Mesendoderm (in vitro differentiated cells): ENCODE measurements at regions not wholly inside any gene's neighbourhood (a gene's known extent, or its start where the extent isn't known, plus 50 kb on each side); places are given as distances from the start of the nearest gene placed in this dataset.

Source experiments
- DNase-seq: peaks from one replicate; pipeline ENCODE4 v3.0.0; 2013
- H2AK5ac ChIP-seq: 2 replicates; pipeline ENCODE4 v1.6.1; 2013; ENCODE audit warnings: low read length, inconsistent platforms
- H2BK120ac ChIP-seq: 2 replicates; pipeline ENCODE4 v1.6.1; 2013; ENCODE audit warnings: low read depth, mild to moderate bottlenecking, low read length, moderate library complexity, mixed read lengths
- H2BK15ac ChIP-seq: replicated peaks from 2 replicates; pipeline ENCODE4 v1.6.1; 2013; ENCODE audit warnings: low read depth, mild to moderate bottlenecking, moderate library complexity
- H2BK5ac ChIP-seq: 2 replicates; pipeline ENCODE4 v1.6.1; 2013; ENCODE audit warnings: low read length, inconsistent platforms
- H3K18ac ChIP-seq: 2 replicates; pipeline ENCODE4 v1.6.1; 2013; ENCODE audit warnings: mild to moderate bottlenecking, low read length, mixed read lengths
- H3K23ac ChIP-seq: one replicate; pipeline ENCODE4 v1.6.1; 2013; ENCODE audit warnings: low read length
- H3K27ac ChIP-seq: 2 replicates; pipeline ENCODE4 v1.5.1; 2013; ENCODE audit warnings: low read depth, mild to moderate bottlenecking, inconsistent platforms, low read length, moderate library complexity
- H3K27me3 ChIP-seq: 2 replicates; pipeline ENCODE4 v1.6.1; 2013; ENCODE audit warnings: low read length, control low read depth, mild to moderate bottlenecking, inconsistent platforms; ENCODE audit not compliant: insufficient read depth, poor library complexity
- H3K36me3 ChIP-seq: 2 replicates; pipeline ENCODE4 v1.6.1; 2013; ENCODE audit warnings: low read length, inconsistent platforms; ENCODE audit not compliant: control insufficient read depth, insufficient read depth
- H3K4ac ChIP-seq: one replicate; pipeline ENCODE4 v1.6.1; 2013; ENCODE audit warnings: low read depth, mild to moderate bottlenecking, low read length, moderate library complexity
- H3K4me1 ChIP-seq: 2 replicates; pipeline ENCODE4 v1.6.1; 2013; ENCODE audit warnings: low read depth, low read length, inconsistent platforms; ENCODE audit not compliant: control insufficient read depth
- H3K4me2 ChIP-seq: 2 replicates; pipeline ENCODE4 v1.6.1; 2013; ENCODE audit warnings: low read length
- H3K4me3 ChIP-seq: 2 replicates; pipeline ENCODE4 v1.5.1; 2013; ENCODE audit warnings: mild to moderate bottlenecking, low read length
- H3K56ac ChIP-seq: one replicate; pipeline ENCODE4 v1.6.1; 2013; ENCODE audit warnings: low read length
- H3K79me1 ChIP-seq: 2 replicates; pipeline ENCODE4 v1.6.1; 2013; ENCODE audit warnings: low read length, inconsistent platforms
- H3K79me2 ChIP-seq: 2 replicates; pipeline ENCODE4 v1.6.1; 2013; ENCODE audit warnings: mild to moderate bottlenecking, low read length; ENCODE audit not compliant: control insufficient read depth, insufficient read depth
- H3K9ac ChIP-seq: 2 replicates; pipeline ENCODE4 v1.6.1; 2013; ENCODE audit warnings: low read length, inconsistent platforms
- H4K5ac ChIP-seq: one replicate; pipeline ENCODE4 v1.6.1; 2013; ENCODE audit warnings: low read length
- H4K8ac ChIP-seq: one replicate; pipeline ENCODE4 v1.6.1; 2013; ENCODE audit warnings: low read depth, mild to moderate bottlenecking, control low read depth, low read length, moderate library complexity
- WGBS: extraction: QIAGEN DNeasy Blood & Tissue Kit; methylation state at CpG from one replicate; pipeline ENCODE4 v1.1.7; 2013; ENCODE audit warnings: low lambda C conversion rate, missing lambda C conversion rate; ENCODE audit not compliant: insufficient coverage; ENCODE audit errors: extremely low coverage; 5-methylcytosine and 5-hydroxymethylcytosine counted together

- no CpG with 5 or more reads among the region's 1 CpG for WGBS
Observed at GRCh38 chr10:24047176-24047575, 161.8 kb upstream of the KIAA1217 start.

GRCh38 chr10:24054421-24054820 lies 154.5 kb upstream of the KIAA1217 start:
- Histone ChIP-seq H3K79me2 (no peaks in the 10 kb centered on the region), H3K4me3 (no peak overlapping the region), H3K4me2 (no peak overlapping the region), H3K79me1 (no peaks in the 10 kb centered on the region), H4K8ac (no peak overlapping the region), H3K27ac (no peak overlapping the region), H3K27me3 (no peaks in the 10 kb centered on the region), H3K23ac (no peak overlapping the region), H3K9ac (no peak overlapping the region), H2BK5ac (no peak overlapping the region), H3K4ac (no peak overlapping the region), H4K5ac (no peak overlapping the region), H2BK120ac (no peak overlapping the region), H2BK15ac (no peak overlapping the region), H3K18ac (no peak overlapping the region), H3K36me3 (no peaks in the 10 kb centered on the region), H3K56ac (no peak overlapping the region), H3K4me1 (no peaks in the 10 kb centered on the region), H2AK5ac (no peak overlapping the region)
- no peak for DNase-seq
- no CpG with 5 or more reads among the region's 2 CpGs for WGBS

More at GRCh38 chr10:24047176-24047575, 161.8 kb upstream of the KIAA1217 start:
- H4K5ac ChIP-seq, result no peak overlapping the region
- no peak overlapping the region for H3K4ac ChIP-seq
- no peaks in the 10 kb centered on the region for H3K79me1 ChIP-seq
- no peak overlapping the region for H3K18ac ChIP-seq
- H3K56ac ChIP-seq, result no peak overlapping the region
- no peak overlapping the region for H3K23ac ChIP-seq
- no peak overlapping the region for H3K4me3 ChIP-seq
- H3K4me1 ChIP-seq, result no peaks in the 10 kb centered on the region
- no peaks in the 10 kb centered on the region for H3K36me3 ChIP-seq
- no peak overlapping the region for H2BK15ac ChIP-seq
- H3K4me2 ChIP-seq, result no peak overlapping the region
- no peak overlapping the region for H2BK120ac ChIP-seq
- H3K27ac ChIP-seq, result no peak overlapping the region
- H4K8ac ChIP-seq, result no peak overlapping the region
- H2BK5ac ChIP-seq, result no peak overlapping the region
- no peaks in the 10 kb centered on the region for H3K27me3 ChIP-seq
- no peak for DNase-seq
- no peak overlapping the region for H3K9ac ChIP-seq
- H3K79me2 ChIP-seq, result no peaks in the 10 kb centered on the region
- H2AK5ac ChIP-seq, result no peak overlapping the region

- no peak overlapping the region for H2AK5ac ChIP-seq
- H3K18ac ChIP-seq, result no peak overlapping the region
- H3K4me3 ChIP-seq, result no peak overlapping the region
- WGBS, result no CpG with 5 or more reads among the region's 4 CpGs
- no peak overlapping the region for H3K23ac ChIP-seq
- no peak overlapping the region for H3K56ac ChIP-seq
- no peak overlapping the region for H2BK120ac ChIP-seq
- no peaks in the 10 kb centered on the region for H3K4me1 ChIP-seq
- DNase-seq, result no peak
- H2BK5ac ChIP-seq, result no peak overlapping the region
- no peaks in the 10 kb centered on the region for H3K79me2 ChIP-seq
- H4K5ac ChIP-seq, result no peak overlapping the region
- H3K27ac ChIP-seq, result no peak overlapping the region
- H3K9ac ChIP-seq, result no peak overlapping the region
- H4K8ac ChIP-seq, result no peak overlapping the region
- no peaks in the 10 kb centered on the region for H3K36me3 ChIP-seq
- H3K79me1 ChIP-seq, result no peaks in the 10 kb centered on the region
- no peak overlapping the region for H3K4me2 ChIP-seq
- H3K4ac ChIP-seq, result no peak overlapping the region
- no peaks in the 10 kb centered on the region for H3K27me3 ChIP-seq
- no peak overlapping the region for H2BK15ac ChIP-seq
Observed at GRCh38 chr10:24080207-24080606, 128.7 kb upstream of the KIAA1217 start.

- Histone ChIP-seq H4K5ac (no peak overlapping the region), H3K23ac (no peak overlapping the region), H3K9ac (no peak overlapping the region), H3K4me1 (no peaks in the 10 kb centered on the region), H3K79me2 (no peaks in the 10 kb centered on the region), H3K79me1 (no peaks in the 10 kb centered on the region), H2BK120ac (no peak overlapping the region), H3K4me3 (no peak overlapping the region), H3K4me2 (no peak overlapping the region), H3K18ac (no peak overlapping the region), H3K27ac (no peak overlapping the region), H3K4ac (no peak overlapping the region), H3K27me3 (no peaks in the 10 kb centered on the region), H2BK15ac (no peak overlapping the region), H3K56ac (no peak overlapping the region), H2AK5ac (no peak overlapping the region), H3K36me3 (no peaks in the 10 kb centered on the region), H4K8ac (no peak overlapping the region), H2BK5ac (no peak overlapping the region)
- DNase-seq, result no peak
- WGBS, result no CpG with 5 or more reads among the region's 3 CpGs
Observed at GRCh38 chr10:24086296-24087086, 122.4 kb upstream of the KIAA1217 start.

GRCh38 chr10:24091256-24091655 lies 117.7 kb upstream of the KIAA1217 start:
- Histone ChIP-seq H3K27me3 (no peaks in the 10 kb centered on the region), H3K79me1 (no peaks in the 10 kb centered on the region), H3K36me3 (no peaks in the 10 kb centered on the region), H2AK5ac (no peak overlapping the region), H3K4me2 (no peak overlapping the region), H2BK5ac (no peak overlapping the region), H2BK15ac (no peak overlapping the region), H3K27ac (no peak overlapping the region), H3K56ac (no peak overlapping the region), H3K4ac (no peak overlapping the region), H3K23ac (no peak overlapping the region), H3K9ac (no peak overlapping the region), H4K5ac (no peak overlapping the region), H3K4me3 (no peak overlapping the region), H3K4me1 (no peaks in the 10 kb centered on the region), H2BK120ac (no peak overlapping the region), H3K18ac (no peak overlapping the region), H3K79me2 (no peaks in the 10 kb centered on the region), H4K8ac (no peak overlapping the region)
- DNase-seq, result no peak
- no CpG with 5 or more reads among the region's 2 CpGs for WGBS

GRCh38 chr10:24096281-24096680 lies 112.7 kb upstream of the KIAA1217 start:
- peak; percentile 14 for DNase-seq
- no peak overlapping the region for H3K27ac ChIP-seq
- no peaks in the 10 kb centered on the region for H3K79me1 ChIP-seq
- H3K27me3 ChIP-seq, result no peaks in the 10 kb centered on the region
- no peak overlapping the region for H3K4ac ChIP-seq
- H3K9ac ChIP-seq, result no peak overlapping the region
- no peak overlapping the region for H3K4me2 ChIP-seq
- H4K5ac ChIP-seq, result no peak overlapping the region
- H3K4me1 ChIP-seq, result peaks cover 4% of the 10 kb centered on the region
- no peak overlapping the region for H3K18ac ChIP-seq
- no peak overlapping the region for H3K23ac ChIP-seq
- no peak overlapping the region for H3K4me3 ChIP-seq
- no peak overlapping the region for H2AK5ac ChIP-seq
- H3K36me3 ChIP-seq, result no peaks in the 10 kb centered on the region
- no peak overlapping the region for H2BK15ac ChIP-seq
- no peak overlapping the region for H4K8ac ChIP-seq
- H2BK5ac ChIP-seq, result no peak overlapping the region
- H3K79me2 ChIP-seq, result no peaks in the 10 kb centered on the region
- no CpG with 5 or more reads among the region's 1 CpG for WGBS
- no peak overlapping the region for H2BK120ac ChIP-seq
- H3K56ac ChIP-seq, result no peak overlapping the region
